Dendritic cell treated with granulocyte-macrophage colony-stimulating factor and Interleukin-4, amounts not matched to agents 40 ng/mL and 50 ng/mL, for 4 days (primary cell): ENCODE measurements at regions not wholly inside any gene's neighbourhood (a gene's known extent, or its start where the extent isn't known, plus 50 kb on each side); places are given as distances from the start of the nearest gene placed in this dataset.

Source experiments
- H3K27ac Mint-ChIP-seq: one replicate; pipeline ENCODE4 v1.8.0; 2022; ENCODE audit warnings: mild to moderate bottlenecking, mixed read lengths
- H3K27me3 Mint-ChIP-seq: one replicate; pipeline ENCODE4 v1.8.0; 2022; ENCODE audit warnings: mild to moderate bottlenecking, mixed read lengths
- H3K36me3 Mint-ChIP-seq: one replicate; pipeline ENCODE4 v1.8.0; 2022; ENCODE audit warnings: low read depth, mixed read lengths
- H3K4me1 Mint-ChIP-seq: one replicate; pipeline ENCODE4 v1.8.0; 2022; ENCODE audit warnings: low read depth, mixed read lengths
- H3K4me3 Mint-ChIP-seq: one replicate; pipeline ENCODE4 v1.8.0; 2022; ENCODE audit warnings: mild to moderate bottlenecking, moderate library complexity, mixed read lengths
- H3K9me3 Mint-ChIP-seq: one replicate; pipeline ENCODE4 v1.8.0; 2022; ENCODE audit warnings: mixed read lengths
- intact Hi-C: fragments of 100-400 bp; cut with micrococcal nuclease; formaldehyde crosslinking; loops from one replicate; pipeline ENCODE4 v1.15.0; 2022

DNA sequence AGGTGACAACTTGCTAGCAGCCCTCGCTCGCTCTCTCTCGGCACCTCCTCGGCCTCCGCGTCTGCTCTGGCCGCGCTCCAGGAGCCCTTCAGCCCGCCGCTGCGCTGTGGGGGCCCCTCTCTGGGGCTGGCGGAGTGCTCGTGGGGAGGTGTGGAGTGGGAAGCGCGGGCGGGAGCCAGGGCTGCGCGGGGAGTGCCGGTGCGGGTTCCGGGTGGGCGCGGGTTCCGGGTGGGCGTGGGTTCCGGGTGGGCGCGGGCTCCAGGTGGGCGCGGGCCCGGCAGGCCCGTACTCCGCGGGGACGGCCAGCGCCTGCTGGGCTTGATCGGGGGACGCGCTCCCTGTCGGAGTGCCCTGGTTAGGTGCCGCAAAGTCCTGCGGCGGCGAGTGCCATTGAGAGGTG lies 384.3 kb downstream of the GPM6A start:
- Mint-ChIP-seq H3K27ac (no peak overlapping the region), H3K9me3 (peaks cover 9% of the 10 kb centered on the region), H3K36me3 (no peaks in the 10 kb centered on the region), H3K4me3 (no peak overlapping the region), H3K4me1 (no peaks in the 10 kb centered on the region), H3K27me3 (peaks cover 2% of the 10 kb centered on the region)
- intact Hi-C loops: no loop called here

DNA sequence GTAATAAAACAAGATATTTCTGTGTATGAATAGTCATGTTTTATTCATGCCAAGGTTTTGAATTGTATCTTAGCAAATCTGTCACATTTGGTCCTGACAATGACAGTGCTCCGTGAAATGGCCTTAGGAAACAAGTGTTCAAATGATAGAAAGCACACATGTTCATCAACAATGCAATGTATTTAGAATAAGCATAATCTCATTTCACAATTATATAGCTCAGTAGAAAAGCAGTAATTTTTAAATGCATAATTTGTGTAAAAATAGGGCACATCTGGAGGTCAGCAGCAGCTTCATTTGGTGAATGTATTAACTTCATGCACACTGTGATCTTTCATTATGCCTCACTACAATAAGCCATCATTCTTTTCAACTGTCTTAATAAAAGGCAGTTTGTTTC lies 380.4 kb downstream of the GPM6A start:
- no peak overlapping the region for H3K27ac Mint-ChIP-seq
- H3K4me1 Mint-ChIP-seq: no peaks in the 10 kb centered on the region
- H3K27me3 Mint-ChIP-seq: peaks cover 4% of the 10 kb centered on the region
- intact Hi-C loops: no loop called here
- H3K9me3 Mint-ChIP-seq: peaks cover 7% of the 10 kb centered on the region
- no peaks in the 10 kb centered on the region for H3K36me3 Mint-ChIP-seq
- H3K4me3 Mint-ChIP-seq: no peak overlapping the region

DNA sequence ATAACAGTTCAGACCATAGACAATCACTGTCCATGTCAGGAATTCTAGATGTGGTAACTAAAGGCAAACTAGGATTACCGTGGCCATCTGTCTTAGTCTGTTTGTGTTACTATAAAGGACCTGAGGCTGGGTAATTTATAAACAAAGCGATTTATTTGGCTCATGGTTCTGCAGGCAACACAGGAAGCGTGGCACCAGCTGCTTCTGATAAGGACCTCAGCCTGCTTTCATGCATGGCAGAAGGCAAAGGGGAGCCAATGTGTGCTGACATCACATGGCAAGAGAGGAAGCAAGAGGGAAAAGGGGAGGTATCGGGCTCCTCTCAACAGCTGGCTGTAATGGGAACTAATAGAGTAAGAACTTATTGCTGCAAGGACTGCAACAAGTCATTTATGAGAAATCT lies 376.7 kb downstream of the GPM6A start:
- H3K36me3 Mint-ChIP-seq: no peaks in the 10 kb centered on the region
- no peak overlapping the region for H3K27ac Mint-ChIP-seq
- no peak overlapping the region for H3K4me3 Mint-ChIP-seq
- peaks cover 2% of the 10 kb centered on the region for H3K27me3 Mint-ChIP-seq
- intact Hi-C loops: no loop called here
- H3K4me1 Mint-ChIP-seq: no peaks in the 10 kb centered on the region
- no peaks in the 10 kb centered on the region for H3K9me3 Mint-ChIP-seq

DNA sequence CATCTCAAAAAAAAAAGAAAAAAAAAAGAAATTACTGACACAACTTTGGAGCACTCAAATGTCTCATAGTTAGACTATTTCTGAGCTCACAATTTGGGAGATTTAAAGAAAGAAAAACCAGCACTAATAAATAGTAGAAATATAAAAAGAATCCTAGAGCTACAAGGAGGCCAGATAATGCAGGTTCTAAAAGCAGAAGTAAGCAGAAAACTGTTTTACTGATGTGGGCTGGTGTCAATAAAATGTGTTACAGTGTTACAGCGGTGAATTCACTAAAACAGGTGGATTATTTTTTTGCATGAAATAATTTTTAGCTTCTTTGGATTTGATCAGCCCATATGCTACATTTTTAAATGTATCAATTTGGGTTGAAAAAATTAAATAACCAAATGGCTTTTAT lies 375.9 kb downstream of the GPM6A start:
- H3K27ac Mint-ChIP-seq: no peak overlapping the region
- intact Hi-C loops: no loop called here
- H3K36me3 Mint-ChIP-seq: no peaks in the 10 kb centered on the region
- peaks cover 2% of the 10 kb centered on the region for H3K27me3 Mint-ChIP-seq
- H3K9me3 Mint-ChIP-seq: no peaks in the 10 kb centered on the region
- H3K4me1 Mint-ChIP-seq: no peaks in the 10 kb centered on the region
- no peak overlapping the region for H3K4me3 Mint-ChIP-seq

DNA sequence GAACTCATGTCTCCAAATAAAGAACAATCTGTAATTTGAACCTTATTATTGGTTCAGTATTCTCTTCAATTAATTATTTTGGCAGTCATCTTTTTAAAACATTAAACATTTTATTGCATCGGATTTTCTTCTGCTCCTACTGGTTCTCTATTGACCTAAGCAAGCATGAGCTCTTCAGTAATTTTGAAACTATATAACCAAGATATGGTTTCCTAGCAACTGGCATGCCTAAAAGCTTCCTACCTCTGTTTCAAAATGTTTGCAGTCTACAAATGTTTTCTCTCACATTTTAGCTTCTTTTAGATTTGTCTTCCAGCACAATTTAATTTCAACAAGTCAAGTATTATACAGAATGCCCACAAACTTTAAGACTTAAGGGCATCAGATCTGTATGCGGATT lies 371.3 kb downstream of the GPM6A start:
- Mint-ChIP-seq H3K4me3 (no peak overlapping the region), H3K4me1 (no peaks in the 10 kb centered on the region), H3K9me3 (no peaks in the 10 kb centered on the region), H3K36me3 (no peaks in the 10 kb centered on the region), H3K27ac (no peak overlapping the region), H3K27me3 (no peaks in the 10 kb centered on the region)
- intact Hi-C loops: no loop called here

DNA sequence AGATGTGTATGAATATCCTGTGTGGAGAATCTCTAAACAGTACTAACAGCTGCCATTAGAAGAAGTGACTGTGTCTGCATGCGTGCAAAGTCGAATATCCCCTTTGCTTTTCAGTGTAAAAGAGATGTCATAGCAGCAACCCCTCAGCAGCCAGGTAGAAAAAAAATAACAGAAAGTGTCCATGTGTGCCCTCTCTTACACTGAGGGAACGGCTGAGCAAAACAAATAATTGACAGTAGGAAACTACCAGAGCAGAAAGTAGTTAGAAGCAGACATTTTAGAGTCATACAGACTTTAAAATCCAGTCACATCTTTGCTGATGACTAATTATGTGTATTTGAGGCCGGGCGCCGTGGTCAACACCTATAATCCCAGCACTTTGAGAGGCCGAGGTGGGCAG lies 370.8 kb downstream of the GPM6A start:
- intact Hi-C loops: no loop called here
- Mint-ChIP-seq H3K36me3 (no peaks in the 10 kb centered on the region), H3K4me3 (no peak overlapping the region), H3K9me3 (no peaks in the 10 kb centered on the region), H3K4me1 (no peaks in the 10 kb centered on the region), H3K27ac (no peak overlapping the region), H3K27me3 (no peaks in the 10 kb centered on the region)

DNA sequence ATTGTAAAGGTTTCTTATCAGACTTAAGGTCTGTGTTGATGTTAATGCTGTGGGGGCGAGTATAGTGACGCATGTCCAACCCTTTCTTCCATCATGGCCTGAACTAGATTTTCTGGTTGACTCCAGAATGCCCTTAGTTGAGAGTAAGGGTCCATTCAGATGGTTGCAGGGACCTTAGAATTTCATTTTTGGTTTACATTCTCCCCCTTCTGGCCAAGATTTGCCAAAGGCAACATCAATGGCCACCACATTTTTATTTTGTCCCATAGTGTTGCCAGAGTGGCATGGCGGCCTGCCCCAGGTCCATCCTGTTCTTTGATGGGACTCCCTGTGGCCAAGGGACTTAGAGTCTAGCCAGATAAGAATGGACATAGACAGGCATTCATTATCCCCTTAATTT lies 368.5 kb downstream of the GPM6A start:
- intact Hi-C loops: no loop called here
- no peaks in the 10 kb centered on the region for H3K36me3 Mint-ChIP-seq
- H3K27ac Mint-ChIP-seq: no peak overlapping the region
- no peaks in the 10 kb centered on the region for H3K27me3 Mint-ChIP-seq
- no peaks in the 10 kb centered on the region for H3K9me3 Mint-ChIP-seq
- H3K4me1 Mint-ChIP-seq: no peaks in the 10 kb centered on the region
- no peak overlapping the region for H3K4me3 Mint-ChIP-seq

DNA sequence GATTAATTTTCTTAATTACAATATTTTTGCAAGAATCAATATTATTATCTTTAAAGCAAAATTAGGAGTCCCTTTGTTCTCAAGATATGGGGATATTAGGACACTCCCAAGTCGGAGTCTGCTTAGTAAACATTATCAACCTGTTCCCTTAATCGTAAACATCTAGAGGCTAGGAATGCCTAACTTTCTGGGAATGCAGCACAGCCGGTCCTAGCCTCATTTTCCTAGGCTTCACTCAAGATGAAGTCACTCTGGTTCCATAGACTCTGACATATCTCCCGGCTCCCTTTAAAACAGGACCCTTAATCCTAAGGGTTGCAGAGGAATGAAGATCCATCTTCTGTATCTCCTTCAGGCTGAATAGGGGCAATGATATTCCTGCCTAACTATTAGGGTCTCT lies 367.6 kb downstream of the GPM6A start:
- no peaks in the 10 kb centered on the region for H3K36me3 Mint-ChIP-seq
- no peaks in the 10 kb centered on the region for H3K9me3 Mint-ChIP-seq
- H3K27me3 Mint-ChIP-seq: no peaks in the 10 kb centered on the region
- no peak overlapping the region for H3K27ac Mint-ChIP-seq
- no peaks in the 10 kb centered on the region for H3K4me1 Mint-ChIP-seq
- no peak overlapping the region for H3K4me3 Mint-ChIP-seq
- intact Hi-C loops: no loop called here

DNA sequence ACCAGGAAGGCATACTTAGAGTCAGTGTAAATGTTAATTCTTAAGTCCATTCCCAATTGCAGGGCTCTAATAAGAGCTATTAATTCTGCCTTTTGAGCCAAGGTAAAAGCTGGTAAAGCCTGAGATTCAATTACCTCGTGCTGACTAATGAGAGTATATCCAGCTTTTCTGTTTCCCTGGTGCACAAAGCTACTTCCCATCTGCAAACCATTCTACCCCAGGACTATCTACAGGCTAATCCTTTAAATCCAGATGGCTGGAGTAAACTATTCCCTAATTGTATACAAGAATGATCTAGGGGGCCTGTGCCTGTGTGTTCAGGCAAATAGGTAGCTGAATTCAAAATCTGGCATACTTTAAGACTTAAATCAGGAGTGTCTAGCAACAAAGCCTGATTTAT lies 365.0 kb downstream of the GPM6A start:
- Mint-ChIP-seq H3K36me3 (no peaks in the 10 kb centered on the region), H3K9me3 (no peaks in the 10 kb centered on the region), H3K27me3 (no peaks in the 10 kb centered on the region), H3K4me3 (no peak overlapping the region), H3K27ac (no peak overlapping the region), H3K4me1 (no peaks in the 10 kb centered on the region)
- intact Hi-C loops: no loop called here

DNA sequence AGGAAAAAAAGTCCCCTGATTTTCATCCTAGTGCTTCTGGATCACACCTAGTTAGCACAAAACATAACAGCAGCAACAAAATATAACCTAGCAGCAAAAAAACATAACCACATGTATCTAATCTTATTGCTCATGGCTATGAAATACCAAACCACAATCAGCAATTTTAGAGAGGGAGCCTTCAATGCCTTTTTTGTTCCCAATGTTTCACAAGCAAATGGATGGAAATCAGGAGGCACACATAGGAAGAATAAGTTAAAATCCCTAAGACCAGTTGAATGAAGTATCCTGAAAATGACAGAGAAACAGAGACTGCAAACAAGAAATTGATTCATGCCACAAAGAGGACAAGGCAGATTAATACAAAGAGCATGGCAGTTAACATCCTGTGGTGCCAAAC lies 361.6 kb downstream of the GPM6A start:
- Mint-ChIP-seq H3K27me3 (no peaks in the 10 kb centered on the region), H3K4me1 (no peaks in the 10 kb centered on the region), H3K4me3 (no peak overlapping the region), H3K27ac (no peak overlapping the region), H3K36me3 (no peaks in the 10 kb centered on the region), H3K9me3 (peaks cover 9% of the 10 kb centered on the region)
- intact Hi-C loops: no loop called here

DNA sequence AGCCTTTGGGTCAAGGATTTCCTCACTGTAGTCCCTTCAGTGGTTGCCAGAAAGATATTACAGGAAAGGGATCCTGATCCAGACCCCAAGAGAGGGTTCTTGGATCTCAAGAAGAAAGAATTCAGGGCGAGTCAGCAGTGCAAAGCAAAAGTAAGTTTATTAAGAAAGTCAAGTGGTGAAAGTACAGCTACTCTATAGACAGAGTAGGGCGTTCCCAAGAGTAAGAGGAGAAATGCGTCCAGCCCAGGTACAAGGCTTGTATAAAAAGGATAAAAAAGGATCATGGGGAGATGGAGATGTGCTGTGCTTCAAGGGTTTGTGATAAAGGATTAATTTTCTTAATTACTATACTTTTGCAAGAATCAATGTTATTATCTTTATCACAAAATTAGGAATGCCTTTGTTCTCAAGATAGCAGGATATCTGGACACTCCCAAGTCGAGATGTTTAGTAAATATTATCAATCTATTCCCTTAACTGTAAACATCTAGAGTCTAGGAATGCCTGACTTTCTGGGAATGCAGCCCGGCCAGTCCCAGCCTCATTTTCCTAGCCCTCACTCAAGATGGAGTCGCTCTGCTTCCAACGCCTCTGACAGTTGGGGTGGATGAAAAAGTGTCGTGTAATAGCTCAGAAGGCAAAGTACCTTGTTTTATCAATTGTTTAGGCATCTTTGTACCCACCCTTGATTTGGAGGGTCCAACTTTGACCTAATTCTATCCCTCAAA lies 360.7 kb downstream of the GPM6A start:
- no peak overlapping the region for H3K4me3 Mint-ChIP-seq
- no peaks in the 10 kb centered on the region for H3K27me3 Mint-ChIP-seq
- H3K27ac Mint-ChIP-seq: no peak overlapping the region
- peaks cover 9% of the 10 kb centered on the region for H3K9me3 Mint-ChIP-seq
- intact Hi-C loops: no loop called here
- H3K36me3 Mint-ChIP-seq: no peaks in the 10 kb centered on the region
- H3K4me1 Mint-ChIP-seq: no peaks in the 10 kb centered on the region

DNA sequence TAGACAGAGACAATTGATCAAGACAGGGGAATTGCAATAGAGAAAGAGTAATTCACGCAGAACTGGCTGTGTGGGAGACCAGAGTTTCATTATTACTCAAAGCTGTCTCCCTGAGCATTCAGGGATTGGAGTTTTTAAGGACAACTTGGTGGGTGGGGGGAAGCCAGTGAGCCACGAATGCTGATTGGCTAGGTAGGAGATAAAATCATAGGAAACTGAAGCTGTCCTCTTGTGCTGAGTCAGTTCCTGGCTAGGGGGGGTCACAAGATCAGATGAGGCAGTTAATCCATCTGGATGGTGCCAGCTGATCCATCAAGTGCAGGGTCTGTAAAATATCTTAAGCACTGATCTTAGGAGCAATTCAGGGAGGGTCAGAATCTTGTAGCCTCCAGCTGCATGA lies 358.6 kb downstream of the GPM6A start:
- Mint-ChIP-seq H3K36me3 (no peaks in the 10 kb centered on the region), H3K9me3 (peaks cover 9% of the 10 kb centered on the region), H3K27ac (no peak overlapping the region), H3K27me3 (no peaks in the 10 kb centered on the region), H3K4me3 (no peak overlapping the region), H3K4me1 (no peaks in the 10 kb centered on the region)
- intact Hi-C loops: no loop called here

DNA sequence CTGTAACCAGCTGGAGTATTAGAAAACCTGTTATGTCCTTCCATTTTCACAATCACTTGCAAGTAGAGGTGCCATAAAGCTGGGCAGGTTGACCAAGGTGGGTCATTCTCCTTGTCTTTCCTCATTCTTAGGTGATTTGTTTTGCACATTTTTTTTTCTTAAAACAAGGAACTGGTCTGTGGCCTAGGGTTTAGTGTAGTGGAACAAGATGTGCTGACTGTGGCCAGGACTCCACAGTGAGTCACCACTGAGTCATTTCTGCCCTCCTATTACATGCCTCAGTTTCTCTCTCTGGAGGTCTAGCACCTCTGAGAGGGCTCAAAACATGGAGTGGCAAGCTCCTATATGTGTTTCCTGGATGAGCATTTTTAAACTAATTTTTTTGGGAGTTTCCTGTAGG lies 355.9 kb downstream of the GPM6A start:
- Mint-ChIP-seq H3K36me3 (no peaks in the 10 kb centered on the region), H3K9me3 (peaks cover 9% of the 10 kb centered on the region), H3K4me3 (no peak overlapping the region), H3K27me3 (no peaks in the 10 kb centered on the region), H3K27ac (no peak overlapping the region), H3K4me1 (no peaks in the 10 kb centered on the region)
- intact Hi-C loops: no loop called here

DNA sequence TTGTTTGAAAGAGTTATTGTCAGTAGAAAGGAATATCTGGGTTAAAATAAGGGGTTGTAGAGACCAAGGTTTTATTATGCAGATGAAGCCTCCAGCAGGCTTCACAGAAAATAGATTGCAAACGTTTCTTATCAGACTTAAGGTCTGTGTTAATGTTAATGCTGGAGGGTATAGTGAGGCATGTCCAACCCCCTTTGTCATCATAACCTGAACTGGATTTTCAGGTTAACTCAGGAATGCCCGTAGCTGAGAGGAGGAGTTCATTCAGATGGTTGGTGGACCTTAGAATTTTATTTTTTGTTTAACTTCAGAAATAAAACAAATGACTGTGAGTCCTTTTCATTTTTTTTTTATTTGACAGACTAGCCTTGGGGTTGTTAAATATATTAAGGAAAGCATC lies 354.1 kb downstream of the GPM6A start:
- no peaks in the 10 kb centered on the region for H3K36me3 Mint-ChIP-seq
- H3K4me3 Mint-ChIP-seq: no peak overlapping the region
- no peaks in the 10 kb centered on the region for H3K27me3 Mint-ChIP-seq
- H3K4me1 Mint-ChIP-seq: no peaks in the 10 kb centered on the region
- intact Hi-C loops: no loop called here
- no peak overlapping the region for H3K27ac Mint-ChIP-seq
- H3K9me3 Mint-ChIP-seq: peaks cover 8% of the 10 kb centered on the region

DNA sequence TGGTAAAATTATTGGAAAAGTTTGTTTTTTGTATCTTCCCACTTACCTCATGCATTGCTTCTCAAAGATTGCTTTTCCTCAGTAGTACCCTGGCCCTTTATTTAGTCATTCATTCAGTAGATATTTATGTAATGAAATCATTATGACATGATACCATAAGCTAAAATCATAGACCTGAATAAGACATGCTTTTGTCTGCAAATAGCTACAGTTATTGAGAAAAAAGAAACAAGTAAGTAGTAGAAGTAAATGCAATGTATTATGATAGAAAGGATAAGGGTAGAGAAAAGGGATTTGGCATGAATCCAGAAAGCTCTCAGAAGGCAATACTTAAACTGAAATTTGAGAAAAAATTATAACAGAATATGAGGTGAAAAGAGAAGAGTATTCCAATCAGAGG lies 352.5 kb downstream of the GPM6A start:
- Mint-ChIP-seq H3K27ac (no peak overlapping the region), H3K27me3 (no peaks in the 10 kb centered on the region), H3K36me3 (no peaks in the 10 kb centered on the region), H3K4me1 (no peaks in the 10 kb centered on the region), H3K9me3 (no peaks in the 10 kb centered on the region), H3K4me3 (no peak overlapping the region)
- intact Hi-C loops: no loop called here
